Neuronal stem cell (in vitro differentiated cells): ENCODE measurements at regions not wholly inside any gene's neighbourhood (a gene's known extent, or its start where the extent isn't known, plus 50 kb on each side); places are given as distances from the start of the nearest gene placed in this dataset.
A peak's percentile ranks its signal among the peaks of the same experiment; 100 is the strongest.
"Not testable (repeated sequence)": the region's sequence is repeated elsewhere in the genome, so short reads cannot be mapped to it uniquely, and the experiment has no call there.

Experiments
- DNase-seq: peaks from one replicate; pipeline ENCODE4 v3.0.0-alpha.2; 2013; ENCODE audit warnings: low spot score
- H2AFZ ChIP-seq: one replicate; pipeline ENCODE4 v1.6.1; 2013; ENCODE audit warnings: mild to moderate bottlenecking, low read length, inconsistent platforms
- H2AK5ac ChIP-seq: 2 replicates; pipeline ENCODE4 v1.6.1; 2013; ENCODE audit warnings: low read depth, mild to moderate bottlenecking, inconsistent platforms, low read length, moderate library complexity, mixed read lengths
- H2BK120ac ChIP-seq: 2 replicates; pipeline ENCODE4 v1.6.1; 2013; ENCODE audit warnings: low read depth, mild to moderate bottlenecking, inconsistent platforms, low read length, moderate library complexity, mixed read lengths
- H2BK12ac ChIP-seq: one replicate; pipeline ENCODE4 v1.6.1; 2013; ENCODE audit warnings: low read length, inconsistent platforms
- H2BK15ac ChIP-seq: 2 replicates; pipeline ENCODE4 v1.6.1; 2013; ENCODE audit warnings: mild to moderate bottlenecking, low read length, inconsistent platforms, mixed read lengths
- H2BK5ac ChIP-seq: one replicate; pipeline ENCODE4 v1.6.1; 2013; ENCODE audit warnings: inconsistent platforms, mild to moderate bottlenecking, low read length, moderate library complexity
- H3K14ac ChIP-seq: one replicate; pipeline ENCODE4 v1.6.1; 2013; ENCODE audit warnings: low read length, inconsistent platforms
- H3K18ac ChIP-seq: 2 replicates; pipeline ENCODE4 v1.6.1; 2013; ENCODE audit warnings: low read length, inconsistent platforms
- H3K23ac ChIP-seq: 2 replicates; pipeline ENCODE4 v1.6.1; 2013; ENCODE audit warnings: low read depth, mild to moderate bottlenecking, mixed read lengths, low read length, inconsistent platforms; ENCODE audit not compliant: poor library complexity
- H3K27ac ChIP-seq: replicated peaks from 3 replicates; pipeline ENCODE4 v1.5.1; 2013; ENCODE audit warnings: low read length, inconsistent platforms
- H3K27me3 ChIP-seq, 3 experiments: 2 replicates each; pipeline ENCODE4 v1.6.1; 2013; ENCODE audit warnings: low read length in 3 of 3, mild to moderate bottlenecking in 2 of 3, inconsistent platforms in 1 of 3, low read depth in 1 of 3, mixed read lengths in 1 of 3, moderate library complexity in 1 of 3; ENCODE audit not compliant: control insufficient read depth in 3 of 3, insufficient read depth in 3 of 3
- H3K36me3 ChIP-seq, 2 donors: replicated peaks in 1 of 2; 2 replicates each; pipeline ENCODE4 v1.6.1; 2013; ENCODE audit warnings: low read length in 2 of 2; ENCODE audit not compliant: control insufficient read depth in 2 of 2, insufficient read depth in 2 of 2
- H3K4ac ChIP-seq: 2 replicates; pipeline ENCODE4 v1.6.1; 2013; ENCODE audit warnings: inconsistent platforms, mild to moderate bottlenecking, low read length, moderate library complexity
- H3K4me1 ChIP-seq, 2 donors: 1 replicate in 1 of 2; 2 replicates in 1 of 2; pipeline ENCODE4 v1.6.1; 2013; ENCODE audit warnings: low read length in 2 of 2, low read depth in 1 of 2; ENCODE audit not compliant: control insufficient read depth in 2 of 2, insufficient read depth in 1 of 2
- H3K4me2 ChIP-seq: one replicate; pipeline ENCODE4 v1.6.1; 2013; ENCODE audit warnings: mild to moderate bottlenecking, low read length, inconsistent platforms; ENCODE audit not compliant: insufficient read depth, poor library complexity, severe bottlenecking
- H3K4me3 ChIP-seq, 2 donors: 2 replicates each; pipeline ENCODE4 v1.5.1; 2013; ENCODE audit warnings: low read length in 2 of 2, mild to moderate bottlenecking in 2 of 2, inconsistent platforms in 1 of 2, moderate library complexity in 1 of 2
- H3K79me1 ChIP-seq: one replicate; pipeline ENCODE4 v1.6.1; 2013; ENCODE audit warnings: low read depth, mild to moderate bottlenecking, inconsistent platforms, low read length, moderate library complexity
- H3K9ac ChIP-seq: one replicate; pipeline ENCODE4 v1.6.1; 2013; ENCODE audit warnings: mild to moderate bottlenecking, low read depth, low read length, inconsistent platforms; ENCODE audit not compliant: poor library complexity
- H3K9me3 ChIP-seq, 2 donors: replicated peaks in 1 of 2; 2 replicates each; pipeline versions ENCODE3 to v1.6.1; 2013; ENCODE audit warnings: low read length in 2 of 2, mild to moderate bottlenecking in 2 of 2, inconsistent platforms in 1 of 2, low read depth in 1 of 2, mixed read lengths in 1 of 2, moderate library complexity in 1 of 2; ENCODE audit not compliant: control insufficient read depth in 2 of 2, insufficient read depth in 1 of 2
- H4K8ac ChIP-seq: one replicate; pipeline ENCODE4 v1.6.1; 2013; ENCODE audit warnings: low read depth, mild to moderate bottlenecking, inconsistent platforms, low read length, moderate library complexity
- H4K91ac ChIP-seq: one replicate; pipeline ENCODE4 v1.6.1; 2013; ENCODE audit warnings: low read length, low read depth, mild to moderate bottlenecking, inconsistent platforms; ENCODE audit not compliant: poor library complexity
- WGBS, 2 donors: extraction: QIAGEN DNeasy Blood & Tissue Kit; methylation state at CpG; one replicate each; pipeline ENCODE4 v1.1.7; 2013; ENCODE audit warnings: missing lambda C conversion rate in 2 of 2, mixed read lengths in 1 of 2; ENCODE audit not compliant: insufficient read length in 2 of 2, insufficient replicate concordance in 1 of 2; ENCODE audit errors: extremely low coverage in 2 of 2; 5-methylcytosine and 5-hydroxymethylcytosine counted together

GRCh38 chr12:107608779-107609178 is 76.8 kb upstream of the PWP1 start:
- H4K8ac ChIP-seq, H3K4me3 ChIP-seq, H3K4me2 ChIP-seq, H3K27ac ChIP-seq, H4K91ac ChIP-seq, H3K9ac ChIP-seq, H3K4me1 ChIP-seq, H3K79me1 ChIP-seq, H3K9me3 ChIP-seq, H2BK12ac ChIP-seq, H3K27me3 ChIP-seq, H2BK5ac ChIP-seq, H2BK120ac ChIP-seq, H3K14ac ChIP-seq, DNase-seq, H2AFZ ChIP-seq, H3K4ac ChIP-seq, H2BK15ac ChIP-seq, H3K23ac ChIP-seq, H2AK5ac ChIP-seq, H3K36me3 ChIP-seq, H3K18ac ChIP-seq: not testable (repeated sequence)
- no CpG with 5 or more reads among the region's 5 CpGs for WGBS, 2 donors

- peak; percentile 38 for DNase-seq
- WGBS, 2 donors = no CpG with 5 or more reads among the region's 20 CpGs
- H3K4me1 ChIP-seq = peaks cover 4 to 8% of the 10 kb centered on the region in 2 donors
- H2AFZ ChIP-seq = peak overlapping the region; percentile 69
- H3K4me3 ChIP-seq = no peak overlapping the region
- no peak overlapping the region for H2BK5ac ChIP-seq
- H3K14ac ChIP-seq = no peak overlapping the region
- peak overlapping the region; percentile 8 for H3K23ac ChIP-seq
- H2BK12ac ChIP-seq = no peak overlapping the region
- no peak overlapping the region for H3K9ac ChIP-seq
- no peak overlapping the region for H2BK15ac ChIP-seq
- H3K4ac ChIP-seq = no peak overlapping the region
- peak overlapping the region; percentile 35 for H3K4me2 ChIP-seq
- no peaks in the 10 kb centered on the region for H3K9me3 ChIP-seq
- no peak overlapping the region for H3K27ac ChIP-seq
- H3K36me3 ChIP-seq = no peaks in the 10 kb centered on the region
- H2BK120ac ChIP-seq = no peak overlapping the region
- H3K18ac ChIP-seq = peak overlapping the region; percentile 67
- H4K8ac ChIP-seq = no peak overlapping the region
- no peaks in the 10 kb centered on the region for H3K79me1 ChIP-seq
- no peak overlapping the region for H4K91ac ChIP-seq
- no peaks in the 10 kb centered on the region for H3K27me3 ChIP-seq
- no peak overlapping the region for H2AK5ac ChIP-seq
Measured at GRCh38 chr12:107610021-107610859, 75.4 kb upstream of the PWP1 start.

GRCh38 chr12:107612508-107612907 is 73.1 kb upstream of the PWP1 start:
- no CpG with 5 or more reads among the region's 19 CpGs for WGBS, 2 donors
- H4K8ac ChIP-seq = no peak overlapping the region

DNA sequence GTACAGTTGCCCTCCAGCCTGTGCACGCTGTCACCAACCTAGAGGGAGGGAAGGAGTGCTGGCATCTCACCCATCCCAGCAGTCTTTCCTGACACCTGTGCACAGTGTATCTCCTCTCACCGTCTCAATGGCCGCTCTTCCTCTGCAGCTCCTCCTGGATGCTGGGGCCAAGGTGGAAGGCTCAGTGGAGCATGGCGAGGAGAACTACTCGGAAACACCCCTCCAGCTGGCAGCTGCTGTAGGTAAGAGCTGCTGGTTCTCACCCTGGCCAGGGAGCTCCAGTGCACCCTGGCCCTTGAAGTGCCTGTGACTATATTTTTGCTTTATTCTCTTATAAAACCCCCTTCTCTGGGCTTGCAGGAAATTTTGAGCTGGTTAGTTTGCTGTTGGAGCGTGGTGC is 68.7 kb upstream of the PWP1 start:
- Histone ChIP-seq H3K4me2 (no peak overlapping the region), H3K4me1 (peaks cover 2 to 3% of the 10 kb centered on the region in 2 donors), H3K9me3 (no peaks in the 10 kb centered on the region), H3K27me3 (no peaks in the 10 kb centered on the region), H2BK12ac (no peak overlapping the region), H3K14ac (no peak overlapping the region), H2BK120ac (no peak overlapping the region), H3K18ac (peak overlapping the region; percentile 25), H4K91ac (no peak overlapping the region), H3K79me1 (no peaks in the 10 kb centered on the region), H3K27ac (no peak overlapping the region), H2AFZ (no peak overlapping the region), H3K4ac (no peak overlapping the region), H4K8ac (no peak overlapping the region), H3K9ac (peak overlapping the region; percentile 6), H2AK5ac (no peak overlapping the region), H2BK15ac (no peak overlapping the region), H3K36me3 (peaks cover 0 to 2% of the 10 kb centered on the region in 2 donors), H3K23ac (peak overlapping the region; percentile 70), H3K4me3 (no peak overlapping the region), H2BK5ac (no peak overlapping the region)
- no peak for DNase-seq
- no CpG with 5 or more reads among the region's 6 CpGs for WGBS, 2 donors

More at GRCh38 chr12:107612508-107612907, 73.1 kb upstream of the PWP1 start:
- no peak overlapping the region for H2AFZ ChIP-seq
- H4K91ac ChIP-seq = no peak overlapping the region
- H3K4me1 ChIP-seq = peaks cover 4 to 7% of the 10 kb centered on the region in 2 donors
- H3K4me2 ChIP-seq = no peak overlapping the region
- H2BK5ac ChIP-seq = no peak overlapping the region
- H3K36me3 ChIP-seq = no peaks in the 10 kb centered on the region
- no peak overlapping the region for H3K14ac ChIP-seq
- H3K9ac ChIP-seq = no peak overlapping the region
- no peak overlapping the region for H2BK120ac ChIP-seq
- no peak overlapping the region for H3K23ac ChIP-seq
- no peak overlapping the region for H3K4ac ChIP-seq
- DNase-seq = no peak
- no peak overlapping the region for H2BK12ac ChIP-seq
- no peak overlapping the region for H3K27ac ChIP-seq
- no peak overlapping the region for H2BK15ac ChIP-seq
- peak overlapping the region; percentile 31 for H2AK5ac ChIP-seq
- no peaks in the 10 kb centered on the region for H3K9me3 ChIP-seq
- H3K4me3 ChIP-seq = no peak overlapping the region
- H3K18ac ChIP-seq = no peak overlapping the region
- H3K79me1 ChIP-seq = no peaks in the 10 kb centered on the region
- H3K27me3 ChIP-seq = no peaks in the 10 kb centered on the region
